Esophagus muscularis mucosa (tissue), 4 donors: ENCODE measurements at regions not wholly inside any gene's neighbourhood (a gene's known extent, or its start where the extent isn't known, plus 50 kb on each side); places are given as distances from the start of the nearest gene placed in this dataset.
A peak's percentile ranks its signal among the peaks of the same experiment; 100 is the strongest.
"Not testable (repeated sequence)": the region's sequence is repeated elsewhere in the genome, so short reads cannot be mapped to it uniquely, and the experiment has no call there.

Source experiments
- DNase-seq: peaks from one replicate; pipeline ENCODE4 v3.0.0-alpha.2; 2017; ENCODE audit errors: extremely low spot score
- H3K27ac ChIP-seq, 4 donors: fragments of 200-600 bp; sonication (generic); replicated peaks in 1 of 4; 1 replicate in 3 of 4; 2 replicates in 1 of 4; pipeline ENCODE4 v1.5.1; 2016 to 2019; ENCODE audit warnings: mild to moderate bottlenecking in 1 of 4
- H3K27me3 ChIP-seq, 4 donors: fragments of 200-600 bp; sonication (generic); one replicate each; pipeline versions ENCODE4 v1.5.1 to v1.6.0; 2016 to 2019
- H3K36me3 ChIP-seq, 4 donors: fragments of 200-600 bp; sonication (generic); one replicate each; pipeline ENCODE4 v1.5.1; 2016 to 2019
- H3K4me1 ChIP-seq, 4 donors: fragments of 200-600 bp; sonication (generic); one replicate each; pipeline ENCODE4 v1.5.1; 2016 to 2019
- H3K4me3 ChIP-seq, 4 donors: fragments of 200-600 bp; sonication (generic); 1 replicate in 2 of 4; 2 replicates in 2 of 4; pipeline ENCODE4 v1.5.1; 2016 to 2019; ENCODE audit warnings: mild to moderate bottlenecking in 4 of 4, moderate library complexity in 1 of 4
- H3K9me3 ChIP-seq, 4 donors: fragments of 200-600 bp; sonication (generic); 1 replicate in 3 of 4; 2 replicates in 1 of 4; pipeline ENCODE4 v1.5.1; 2016 to 2019
- CTCF ChIP-seq, 3 experiments: fragments of 200-600 bp in 2 of 3; fragments of 450-650 bp in 1 of 3; sonication (generic) in 2 of 3; IDR thresholded peaks; one replicate each; pipeline ENCODE4 v1.5.1; 2017 to 2019; ENCODE audit warnings: antibody characterized with exemption in 3 of 3, mild to moderate bottlenecking in 2 of 3, moderate library complexity in 1 of 3
- EP300 ChIP-seq: sonication (generic); formaldehyde crosslinking; IDR thresholded peaks from one replicate; pipeline ENCODE4 v1.6.1; 2017; ENCODE audit warnings: antibody characterized with exemption
- POLR2A ChIP-seq: fragments of 450-650 bp; IDR thresholded peaks from one replicate; pipeline ENCODE4 v1.6.1; 2017; ENCODE audit warnings: antibody characterized with exemption, moderate library complexity, mild to moderate bottlenecking, low read depth
- POLR2AphosphoS5 ChIP-seq, 2 donors: sonication (generic); formaldehyde crosslinking; IDR thresholded peaks; one replicate each; pipeline ENCODE4 v1.6.1; 2017; ENCODE audit warnings: antibody characterized with exemption in 2 of 2
- WGBS: methylation state at CpG from one replicate; pipeline ENCODE4 v1.1.5; 2018; 5-methylcytosine and 5-hydroxymethylcytosine counted together
- intact Hi-C: fragments of 100-400 bp; cut with DNase I; formaldehyde crosslinking; loops from one replicate; pipeline ENCODE4 v1.15.1; 2023

GRCh38 chr14:22105624-22106006 lies 432.0 kb upstream of the OR4E1 start:
- Histone ChIP-seq H3K27me3 (peaks cover 0 to 3% (median 0%) of the 10 kb centered on the region in 4 donors), H3K4me1 (no peaks in the 10 kb centered on the region), H3K36me3 (no peaks in the 10 kb centered on the region), H3K4me3 (no peak overlapping the region), H3K27ac (no peak overlapping the region), H3K9me3 (no peaks in the 10 kb centered on the region)
- no peak for DNase-seq
- no peak for TF ChIP-seq CTCF (IDR thresholded peaks at IDR 0.05)
- TF ChIP-seq EP300, result no peak
- no peak for TF ChIP-seq POLR2A
- no peak for TF ChIP-seq POLR2AphosphoS5 (IDR thresholded peaks at IDR 0.05)
- intact Hi-C loops, result no loop called here
- 78% methylated on average over 4 of the region's 4 CpGs for WGBS

DNA sequence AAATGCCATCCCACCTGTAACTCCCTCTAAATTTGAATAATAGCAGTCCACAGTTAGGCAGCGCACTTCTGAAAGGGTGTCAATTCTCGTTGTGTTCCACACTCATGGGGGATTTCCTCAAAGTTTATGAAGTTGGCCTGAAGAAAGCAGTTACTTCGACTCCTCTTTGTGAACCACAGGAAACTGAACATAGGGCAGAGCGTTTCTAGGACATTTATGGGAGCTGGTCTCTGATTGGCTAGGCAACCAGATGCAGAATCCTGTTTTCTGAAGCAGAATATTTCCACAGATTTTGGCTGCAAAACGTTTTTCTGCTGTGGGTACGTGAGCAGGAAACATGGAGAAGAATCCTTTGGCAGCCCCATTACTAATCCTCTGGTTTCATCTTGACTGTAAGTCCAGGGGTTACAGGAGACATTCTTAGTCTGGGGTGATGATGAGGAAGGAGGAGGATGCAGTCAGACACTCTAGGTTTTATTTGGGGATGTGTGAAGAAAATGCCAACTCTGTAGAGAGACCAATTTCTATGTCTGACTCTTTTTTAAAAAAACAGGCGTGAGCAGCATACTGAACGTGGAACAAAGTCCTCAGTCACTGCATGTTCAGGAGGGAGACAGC lies 431.5 kb upstream of the OR4E1 start:
- WGBS, result 49% methylated on average over 8 of the region's 8 CpGs

GRCh38 chr14:22100764-22101120 lies 427.1 kb upstream of the OR4E1 start:
- H3K4me3 ChIP-seq, H3K27ac ChIP-seq, H3K27me3 ChIP-seq, H3K36me3 ChIP-seq, DNase-seq, intact Hi-C loops, H3K9me3 ChIP-seq: not testable (repeated sequence)
- H3K4me1 ChIP-seq, result peaks cover 0 to 19% (median 3%) of the 10 kb centered on the region in 4 donors
- WGBS, result 92% methylated on average over 13 of the region's 13 CpGs

More for the DNA sequence above, 431.5 kb upstream of the OR4E1 start:
- no peak overlapping the region for H3K4me3 ChIP-seq
- no peak overlapping the region for H3K27ac ChIP-seq
- H3K4me1 ChIP-seq, result no peaks in the 10 kb centered on the region
- DNase-seq, result no peak
- H3K27me3 ChIP-seq, result peaks cover 0 to 3% (median 0%) of the 10 kb centered on the region in 4 donors
- no peaks in the 10 kb centered on the region for H3K9me3 ChIP-seq
- H3K36me3 ChIP-seq, result no peaks in the 10 kb centered on the region
- no peak for TF ChIP-seq EP300
- no peak for TF ChIP-seq CTCF (IDR thresholded peaks at IDR 0.05)
- no peak for TF ChIP-seq POLR2A
- no peak for TF ChIP-seq POLR2AphosphoS5 (IDR thresholded peaks at IDR 0.05)
- intact Hi-C loops, result no loop called here

DNA sequence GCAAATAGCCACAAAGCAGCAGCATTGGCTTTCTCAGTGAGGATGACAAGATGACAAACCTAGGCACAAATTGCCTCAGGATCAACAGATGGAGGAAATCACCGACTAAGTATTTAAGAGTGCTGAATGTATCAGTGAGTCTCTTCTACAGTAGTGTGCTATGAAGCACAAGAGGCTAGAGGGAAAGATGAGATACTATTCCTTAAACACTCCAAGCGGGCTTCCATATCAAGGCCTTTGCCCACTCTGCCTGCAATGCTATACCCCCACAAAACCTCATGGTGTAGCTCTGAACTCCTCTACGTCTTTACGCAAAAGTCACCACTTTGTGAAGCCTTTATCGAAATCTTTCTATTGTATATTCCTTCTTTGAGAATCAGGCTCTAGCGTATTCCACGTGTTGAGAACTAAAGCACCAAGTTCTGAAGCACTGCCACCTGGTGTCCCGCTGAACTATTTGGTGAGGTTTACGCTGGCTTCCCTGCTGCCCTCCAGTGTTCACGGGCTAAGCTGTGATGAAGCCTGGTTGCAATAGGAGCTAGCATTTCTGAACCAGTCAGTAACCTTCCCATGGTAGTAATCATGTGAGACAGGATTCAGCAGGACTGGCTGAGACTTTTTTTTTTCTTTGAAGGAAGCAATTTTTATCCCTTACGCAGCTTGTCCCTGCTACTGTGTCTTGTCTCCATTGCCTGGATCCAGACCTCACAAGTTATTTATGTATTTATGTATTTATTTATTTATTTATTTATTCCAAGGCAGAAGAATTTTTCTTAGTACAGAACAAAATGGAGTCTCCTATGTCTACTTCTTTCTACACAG lies 426.5 kb upstream of the OR4E1 start:
- DNase-seq, result no peak
- peaks cover 0 to 3% (median 0%) of the 10 kb centered on the region in 4 donors for H3K27me3 ChIP-seq
- 32% methylated on average over 11 of the region's 11 CpGs for WGBS

More for the DNA sequence above, 426.5 kb upstream of the OR4E1 start:
- Histone ChIP-seq H3K4me1 (peaks cover 0 to 19% (median 3%) of the 10 kb centered on the region in 4 donors), H3K36me3 (no peaks in the 10 kb centered on the region), H3K4me3 (no peak overlapping the region), H3K9me3 (no peaks in the 10 kb centered on the region), H3K27ac (no peak overlapping the region)
- TF ChIP-seq EP300 (no peak), CTCF (IDR thresholded peaks at IDR 0.05) (peak; percentile 30 to 48 (median 34)), POLR2A (no peak)
- intact Hi-C loops, result no loop called here
